HEK293 (cell line): ENCODE measurements at regions not wholly inside any gene's neighbourhood (a gene's known extent, or its start where the extent isn't known, plus 50 kb on each side); places are given as distances from the start of the nearest gene placed in this dataset.

Source experiments
- CTCF ChIP-seq: fragments of 450-650 bp; formaldehyde crosslinking; IDR thresholded peaks from 2 replicates; pipeline ENCODE4 v1.5.1; 2016; ENCODE audit warnings: missing biosample characterization, missing genetic modification characterization
- GLI2 ChIP-seq: fragments of 450-650 bp; formaldehyde crosslinking; IDR thresholded peaks from 2 replicates; pipeline ENCODE4; 2017; ENCODE audit warnings: missing biosample characterization, missing genetic modification characterization, low read depth, borderline replicate concordance
- PRDM1 ChIP-seq: fragments of 450-650 bp; formaldehyde crosslinking; IDR thresholded peaks from 2 replicates; pipeline ENCODE4; 2016; ENCODE audit warnings: missing biosample characterization, missing genetic modification characterization
- ZNF175 ChIP-seq: fragments of 450-650 bp; formaldehyde crosslinking; IDR thresholded peaks from 2 replicates; pipeline ENCODE4 v1.5.1; 2016; ENCODE audit warnings: missing biosample characterization, missing genetic modification characterization
- ZNF274 ChIP-seq, 2 experiments: fragments of 200-500 bp in 1 of 2; fragments of 450-650 bp in 1 of 2; sonication (Bioruptor generic) in 1 of 2; formaldehyde crosslinking in 1 of 2; IDR thresholded peaks; 2 replicates each; pipeline versions ENCODE4 v1.5.1 to v1.6.1; 2014 to 2016; ENCODE audit warnings: borderline replicate concordance in 1 of 2, inconsistent platforms in 1 of 2, low read length in 1 of 2, missing biosample characterization in 1 of 2, missing genetic modification characterization in 1 of 2
- ZNF311 ChIP-seq: fragments of 450-650 bp; formaldehyde crosslinking; IDR thresholded peaks from 2 replicates; pipeline ENCODE4 v1.5.1; 2017; ENCODE audit warnings: missing biosample characterization, missing genetic modification characterization, borderline replicate concordance
- ZNF629 ChIP-seq: fragments of 450-650 bp; formaldehyde crosslinking; IDR thresholded peaks from 2 replicates; pipeline ENCODE4 v1.5.1; 2017; ENCODE audit warnings: missing biosample characterization, missing genetic modification characterization
- ZNF76 ChIP-seq: fragments of 450-650 bp; formaldehyde crosslinking; IDR thresholded peaks from 2 replicates; pipeline ENCODE4; 2016; ENCODE audit warnings: low read depth, missing biosample characterization, missing genetic modification characterization, borderline replicate concordance

- TF ChIP-seq ZNF76 (tag by site-specific recombination) (no peak), GLI2 (tag by site-specific recombination) (no peak), ZNF175 (no peak), CTCF (tag by site-specific recombination) (no peak), ZNF274 (IDR thresholded peaks at IDR 0.05; ENCODE audit: low read length) (no peak), ZNF274 (tag by site-specific recombination; IDR thresholded peaks at IDR 0.05; ENCODE audit: borderline replicate concordance) (no peak), ZNF311 (tag by site-specific recombination) (no peak), ZNF629 (tag by site-specific recombination) (no peak), PRDM1 (tag by site-specific recombination) (no peak)
These were observed 172.8 kb upstream of the CXCL12 start for GRCh38 chr10:44557596-44558191.
